ENCODE measurements at regions not wholly inside any gene's neighbourhood (a gene's known extent, or its start where the extent isn't known, plus 50 kb on each side); places are given as distances from the start of the nearest gene placed in this dataset.

GRCh38 chr4:128454281-128454871 lies 166.8 kb upstream of the PGRMC2 start:
- H3K4me2 ChIP-seq (ENCODE audit: low read depth, low read length, poor library complexity, severe bottlenecking), result no peak overlapping the region
- no peak overlapping the region for H2AFZ ChIP-seq (ENCODE audit: low read length)
- no peaks in the 10 kb centered on the region for H3K36me3 ChIP-seq (ENCODE audit: insufficient read depth, low read length)
- no peak overlapping the region for H3K9ac ChIP-seq (ENCODE audit: low read depth, low read length, poor library complexity, severe bottlenecking)
- no peaks in the 10 kb centered on the region for H3K27me3 ChIP-seq (ENCODE audit: insufficient read depth, low read length, poor library complexity, severe bottlenecking)
- no peaks in the 10 kb centered on the region for H4K20me1 ChIP-seq (ENCODE audit: insufficient read depth, low read length, poor library complexity, severe bottlenecking)
- no peaks in the 10 kb centered on the region for H3K9me2 ChIP-seq (replicated peaks; ENCODE audit: low read depth, low read length)
- H3K4me3 ChIP-seq (ENCODE audit: low read length, poor library complexity, severe bottlenecking), result no peak overlapping the region
- TF ChIP-seq EZH2phosphoT487 (IDR thresholded peaks at IDR 0.05; ENCODE audit: borderline replicate concordance), result no peak
- TF ChIP-seq, protein P1, sequence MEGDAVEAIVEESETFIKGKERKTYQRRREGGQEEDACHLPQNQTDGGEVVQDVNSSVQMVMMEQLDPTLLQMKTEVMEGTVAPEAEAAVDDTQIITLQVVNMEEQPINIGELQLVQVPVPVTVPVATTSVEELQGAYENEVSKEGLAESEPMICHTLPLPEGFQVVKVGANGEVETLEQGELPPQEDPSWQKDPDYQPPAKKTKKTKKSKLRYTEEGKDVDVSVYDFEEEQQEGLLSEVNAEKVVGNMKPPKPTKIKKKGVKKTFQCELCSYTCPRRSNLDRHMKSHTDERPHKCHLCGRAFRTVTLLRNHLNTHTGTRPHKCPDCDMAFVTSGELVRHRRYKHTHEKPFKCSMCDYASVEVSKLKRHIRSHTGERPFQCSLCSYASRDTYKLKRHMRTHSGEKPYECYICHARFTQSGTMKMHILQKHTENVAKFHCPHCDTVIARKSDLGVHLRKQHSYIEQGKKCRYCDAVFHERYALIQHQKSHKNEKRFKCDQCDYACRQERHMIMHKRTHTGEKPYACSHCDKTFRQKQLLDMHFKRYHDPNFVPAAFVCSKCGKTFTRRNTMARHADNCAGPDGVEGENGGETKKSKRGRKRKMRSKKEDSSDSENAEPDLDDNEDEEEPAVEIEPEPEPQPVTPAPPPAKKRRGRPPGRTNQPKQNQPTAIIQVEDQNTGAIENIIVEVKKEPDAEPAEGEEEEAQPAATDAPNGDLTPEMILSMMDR (conservative IDR thresholded peaks at IDR 0.05; ENCODE audit: low read length), result peak; percentile 77
- no peaks in the 10 kb centered on the region for H3K9me3 ChIP-seq (ENCODE audit: insufficient read depth, low read depth, low read length)
- H3K4me1 ChIP-seq (ENCODE audit: insufficient read depth, low read length, poor library complexity, severe bottlenecking), result no peaks in the 10 kb centered on the region
- no peaks in the 10 kb centered on the region for H3F3A ChIP-seq (ENCODE audit: low read depth)
- no peaks in the 10 kb centered on the region for H3K79me2 ChIP-seq (ENCODE audit: insufficient read depth, low read length)

- Histone ChIP-seq H4K20me1 (ENCODE audit: insufficient read depth, low read length, poor library complexity, severe bottlenecking) (no peaks in the 10 kb centered on the region), H3K36me3 (ENCODE audit: insufficient read depth, low read length) (no peaks in the 10 kb centered on the region), H3K4me1 (ENCODE audit: insufficient read depth, low read length, poor library complexity, severe bottlenecking) (no peaks in the 10 kb centered on the region), H2AFZ (ENCODE audit: low read length) (no peak overlapping the region), H3K9me2 (replicated peaks; ENCODE audit: low read depth, low read length) (no peaks in the 10 kb centered on the region), H3F3A (ENCODE audit: low read depth) (no peaks in the 10 kb centered on the region), H3K27me3 (ENCODE audit: insufficient read depth, low read length, poor library complexity, severe bottlenecking) (no peaks in the 10 kb centered on the region), H3K4me2 (ENCODE audit: low read depth, low read length, poor library complexity, severe bottlenecking) (no peak overlapping the region), H3K4me3 (ENCODE audit: low read length, poor library complexity, severe bottlenecking) (no peak overlapping the region), H3K9me3 (ENCODE audit: insufficient read depth, low read depth, low read length) (no peaks in the 10 kb centered on the region), H3K79me2 (ENCODE audit: insufficient read depth, low read length) (no peaks in the 10 kb centered on the region), H3K9ac (ENCODE audit: low read depth, low read length, poor library complexity, severe bottlenecking) (no peak overlapping the region)
- TF ChIP-seq, protein P1 (conservative IDR thresholded peaks at IDR 0.05; ENCODE audit: low read length), result no peak
- no peak for TF ChIP-seq EZH2phosphoT487 (IDR thresholded peaks at IDR 0.05; ENCODE audit: borderline replicate concordance)
Observed at GRCh38 chr4:128452415-128452814, 164.8 kb upstream of the PGRMC2 start.

DNA sequence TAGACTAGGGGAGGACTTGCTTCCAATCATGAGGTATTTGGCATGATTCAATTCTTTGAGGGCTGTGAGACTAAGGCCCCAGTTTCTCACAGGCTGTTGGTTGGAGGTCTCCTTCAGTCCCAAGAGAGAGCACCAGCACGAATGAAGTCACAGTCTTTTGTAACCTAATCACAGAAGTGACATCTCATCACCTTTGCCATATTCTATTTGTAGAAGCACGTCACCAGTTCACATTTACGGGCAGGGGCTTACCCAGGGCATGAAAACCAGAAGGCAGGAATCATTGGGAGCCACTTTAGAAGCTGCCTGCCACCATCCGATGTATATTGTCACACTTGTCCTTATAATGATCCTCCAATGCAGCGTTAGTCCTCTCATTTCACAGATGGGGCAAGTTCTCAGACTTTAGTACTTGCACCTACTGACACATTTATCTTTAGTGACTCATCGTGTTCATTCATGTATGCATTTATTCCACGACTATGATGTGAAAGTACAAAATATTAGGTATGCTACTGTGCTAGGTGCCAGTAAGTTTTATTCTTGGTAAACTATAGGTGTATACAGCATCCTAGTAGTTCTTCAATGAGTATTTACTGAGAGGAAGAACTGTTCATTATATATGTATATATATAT lies 163.8 kb upstream of the PGRMC2 start:
- no peak overlapping the region for H2AFZ ChIP-seq (ENCODE audit: low read length)
- H3K79me2 ChIP-seq (ENCODE audit: insufficient read depth, low read length), result no peaks in the 10 kb centered on the region
- no peaks in the 10 kb centered on the region for H3K36me3 ChIP-seq (ENCODE audit: insufficient read depth, low read length)
- H4K20me1 ChIP-seq (ENCODE audit: insufficient read depth, low read length, poor library complexity, severe bottlenecking), result no peaks in the 10 kb centered on the region
- H3K4me3 ChIP-seq (ENCODE audit: low read length, poor library complexity, severe bottlenecking), result no peak overlapping the region
- no peak overlapping the region for H3K4me2 ChIP-seq (ENCODE audit: low read depth, low read length, poor library complexity, severe bottlenecking)
- H3K9me3 ChIP-seq (ENCODE audit: insufficient read depth, low read depth, low read length), result no peaks in the 10 kb centered on the region
- no peaks in the 10 kb centered on the region for H3K9me2 ChIP-seq (replicated peaks; ENCODE audit: low read depth, low read length)
- TF ChIP-seq, protein P1 (conservative IDR thresholded peaks at IDR 0.05; ENCODE audit: low read length), result no peak
- no peak for TF ChIP-seq EZH2phosphoT487 (IDR thresholded peaks at IDR 0.05; ENCODE audit: borderline replicate concordance)
- H3F3A ChIP-seq (ENCODE audit: low read depth), result no peaks in the 10 kb centered on the region
- H3K4me1 ChIP-seq (ENCODE audit: insufficient read depth, low read length, poor library complexity, severe bottlenecking), result no peaks in the 10 kb centered on the region
- no peaks in the 10 kb centered on the region for H3K27me3 ChIP-seq (ENCODE audit: insufficient read depth, low read length, poor library complexity, severe bottlenecking)
- no peak overlapping the region for H3K9ac ChIP-seq (ENCODE audit: low read depth, low read length, poor library complexity, severe bottlenecking)
